ENCODE measurements at regions not wholly inside any gene's neighbourhood (a gene's known extent, or its start where the extent isn't known, plus 50 kb on each side); places are given as distances from the start of the nearest gene placed in this dataset.
"Not testable (repeated sequence)": the region's sequence is repeated elsewhere in the genome, so short reads cannot be mapped to it uniquely, and the experiment has no call there.

GRCh38 chr1:18571275-18571674, 59.4 kb upstream of the PAX7 start:
- TF ChIP-seq CTCF (IDR thresholded peaks at IDR 0.05; ENCODE audit: low read depth, low read length), result no peak
- no peak overlapping the region for H3K4me3 ChIP-seq (ENCODE audit: low read depth, low read length)

- H3K4me3 ChIP-seq (ENCODE audit: low read depth, low read length), result no peak overlapping the region
- TF ChIP-seq CTCF (IDR thresholded peaks at IDR 0.05; ENCODE audit: low read depth, low read length), result no peak
These were observed 58.4 kb upstream of the PAX7 start for GRCh38 chr1:18572022-18572880.

- H3K4me3 ChIP-seq (ENCODE audit: low read depth, low read length), result no peak overlapping the region
- TF ChIP-seq CTCF (IDR thresholded peaks at IDR 0.05; ENCODE audit: low read depth, low read length), result no peak
These were observed 57.5 kb upstream of the PAX7 start for GRCh38 chr1:18573170-18573569.

GRCh38 chr1:18574754-18575153, 55.9 kb upstream of the PAX7 start:
- no peak for TF ChIP-seq CTCF (IDR thresholded peaks at IDR 0.05; ENCODE audit: low read depth, low read length)
- H3K4me3 ChIP-seq (ENCODE audit: low read depth, low read length), result no peak overlapping the region

GRCh38 chr1:18575620-18576019, 55.0 kb upstream of the PAX7 start:
- no peak for TF ChIP-seq CTCF (IDR thresholded peaks at IDR 0.05; ENCODE audit: low read depth, low read length)

GRCh38 chr1:18578271-18578670, 52.4 kb upstream of the PAX7 start:
- H3K4me3 ChIP-seq (ENCODE audit: low read depth, low read length), result no peak overlapping the region
- TF ChIP-seq CTCF (IDR thresholded peaks at IDR 0.05; ENCODE audit: low read depth, low read length), result no peak

More at GRCh38 chr1:18575620-18576019, 55.0 kb upstream of the PAX7 start:
- no peak overlapping the region for H3K4me3 ChIP-seq (ENCODE audit: low read depth, low read length)

- H3K4me3 ChIP-seq (ENCODE audit: low read depth, low read length), result not testable (repeated sequence)
These were observed 51.4 kb upstream of the PAX7 start for GRCh38 chr1:18579267-18579666.

- TF ChIP-seq CTCF (IDR thresholded peaks at IDR 0.05; ENCODE audit: low read depth, low read length), result no peak
- no peak overlapping the region for H3K4me3 ChIP-seq (ENCODE audit: low read depth, low read length)
These were observed 50.6 kb upstream of the PAX7 start for GRCh38 chr1:18580047-18580446.
